ENCODE measurements at regions not wholly inside any gene's neighbourhood (a gene's known extent, or its start where the extent isn't known, plus 50 kb on each side); places are given as distances from the start of the nearest gene placed in this dataset.
A peak's percentile ranks its signal among the peaks of the same experiment; 100 is the strongest.

DNA sequence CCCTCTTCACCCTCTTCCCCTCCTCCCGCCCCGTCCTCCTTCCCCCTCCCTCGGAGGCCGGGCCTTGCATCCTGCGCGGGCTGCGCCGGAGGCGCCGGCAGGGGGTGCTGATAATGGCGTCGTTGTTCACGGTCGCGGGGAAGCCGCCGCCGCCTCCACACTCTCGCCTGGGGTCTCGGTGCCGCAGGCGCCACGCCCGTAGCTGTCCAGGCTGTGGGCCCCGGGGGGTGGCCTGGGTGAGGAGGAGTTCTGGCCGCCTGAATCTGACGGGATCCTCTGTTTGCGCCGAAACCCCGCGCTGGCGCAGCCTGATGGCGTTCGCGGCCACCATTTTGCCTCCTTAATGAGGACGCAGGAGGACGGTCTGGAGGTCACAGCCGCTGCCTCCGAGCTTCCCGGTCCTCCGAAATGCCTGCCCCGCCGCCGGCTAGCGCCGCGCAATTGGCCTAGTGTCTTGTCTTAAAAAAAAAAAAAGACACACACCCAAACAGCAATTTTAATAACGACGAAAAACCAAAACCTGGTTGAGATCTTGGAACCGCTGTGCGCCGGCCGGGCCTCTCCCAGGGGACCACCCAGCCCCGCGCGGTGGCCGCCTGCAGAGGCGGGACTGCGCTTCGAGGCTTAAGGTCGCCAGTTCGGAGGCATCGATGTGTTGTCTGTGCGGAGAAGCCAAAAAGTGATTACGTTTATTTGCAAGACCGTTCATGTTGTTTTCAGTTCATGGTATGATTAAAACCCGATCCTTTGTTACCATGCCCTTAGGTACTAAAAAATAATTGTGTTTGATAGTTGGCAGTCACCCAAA is 106.6 kb upstream of the HNRNPU start:
- DNase-seq: peak; percentile 89

- DNase-seq: no peak
Observed at GRCh38 chr1:244970236-244970743, 105.9 kb upstream of the HNRNPU start.

GRCh38 chr1:244969355-244970235 is 105.3 kb upstream of the HNRNPU start:
- peak; percentile 71 for DNase-seq

- DNase-seq: no peak
Observed at GRCh38 chr1:244968881-244969280, 104.5 kb upstream of the HNRNPU start.

DNA sequence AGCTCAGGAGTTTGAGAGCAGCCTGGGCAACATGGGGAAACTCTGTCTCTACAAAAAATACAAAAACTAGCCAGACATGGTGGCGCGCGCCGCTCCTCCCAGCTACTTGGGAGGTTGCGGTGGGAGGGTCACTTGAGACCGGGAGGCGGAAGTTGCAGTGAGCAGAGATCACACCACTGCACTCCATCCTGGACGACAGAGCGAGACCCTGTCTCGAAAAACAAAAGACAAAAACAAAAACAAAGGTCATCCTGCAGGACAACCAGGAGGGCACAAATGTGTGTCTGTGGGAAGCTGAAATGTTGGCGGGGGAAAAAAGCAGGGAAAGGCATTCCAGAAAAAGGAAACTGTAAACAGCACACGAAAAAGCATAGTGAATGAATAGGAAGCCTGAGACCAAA is 104.1 kb upstream of the HNRNPU start:
- no peak for DNase-seq

DNA sequence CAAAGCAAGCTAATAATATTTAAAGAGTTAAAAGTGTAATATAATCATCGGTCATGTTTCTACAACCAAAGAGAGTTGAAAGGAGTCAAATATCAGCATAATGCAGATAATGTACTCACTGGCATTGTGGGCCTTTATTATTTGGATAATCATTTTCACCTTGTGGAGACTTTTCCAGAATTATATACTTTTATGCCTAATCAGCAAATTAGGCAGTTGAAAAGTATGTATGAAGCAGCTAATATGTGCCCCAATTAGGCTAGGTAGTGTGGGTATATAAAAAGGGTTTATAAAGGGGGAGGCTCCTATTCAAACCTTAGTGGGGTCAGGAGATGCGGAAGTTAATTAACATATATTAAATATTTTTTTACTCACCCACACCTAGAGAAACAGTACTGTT is 102.8 kb upstream of the HNRNPU start:
- DNase-seq: no peak

DNA sequence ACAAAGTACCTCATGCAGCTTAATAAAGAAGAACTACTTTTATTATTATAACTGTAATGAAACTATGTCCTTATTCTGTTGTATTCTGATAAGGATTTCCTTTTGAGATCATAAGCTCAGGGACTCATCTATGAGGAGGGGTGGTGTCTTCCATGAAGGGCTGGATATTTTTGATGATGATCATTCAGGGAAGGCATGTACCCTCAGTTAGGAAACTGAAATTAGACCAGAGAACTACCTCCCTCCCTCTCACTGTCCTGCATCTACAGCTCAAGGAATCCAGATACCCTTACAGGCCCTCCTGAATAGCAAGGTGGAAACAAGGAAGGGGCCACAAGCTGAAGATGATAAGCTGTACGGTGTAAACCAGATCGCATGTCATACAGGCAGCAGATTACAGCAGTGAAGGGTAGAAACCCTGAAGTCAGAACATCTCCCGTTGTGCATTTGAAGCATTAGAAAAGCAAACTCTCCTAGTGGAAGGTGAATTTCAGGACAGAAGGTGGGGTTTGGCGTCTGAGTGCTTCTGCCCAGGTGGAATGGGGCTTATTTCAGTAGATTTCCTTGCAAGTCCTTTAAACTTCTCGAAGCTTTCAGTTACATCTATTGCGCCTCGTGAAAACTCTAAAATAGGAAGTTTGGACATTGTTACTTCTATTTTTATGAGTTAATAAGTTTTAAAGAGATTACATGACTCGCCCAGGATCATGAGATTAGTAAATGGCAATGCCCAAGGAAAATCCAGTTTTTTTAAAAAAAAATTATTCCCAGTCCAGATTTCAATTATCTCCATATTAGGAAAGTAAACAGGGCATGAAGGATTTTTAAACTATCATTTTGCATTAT is 101.1 kb upstream of the HNRNPU start:
- DNase-seq: no peak

DNA sequence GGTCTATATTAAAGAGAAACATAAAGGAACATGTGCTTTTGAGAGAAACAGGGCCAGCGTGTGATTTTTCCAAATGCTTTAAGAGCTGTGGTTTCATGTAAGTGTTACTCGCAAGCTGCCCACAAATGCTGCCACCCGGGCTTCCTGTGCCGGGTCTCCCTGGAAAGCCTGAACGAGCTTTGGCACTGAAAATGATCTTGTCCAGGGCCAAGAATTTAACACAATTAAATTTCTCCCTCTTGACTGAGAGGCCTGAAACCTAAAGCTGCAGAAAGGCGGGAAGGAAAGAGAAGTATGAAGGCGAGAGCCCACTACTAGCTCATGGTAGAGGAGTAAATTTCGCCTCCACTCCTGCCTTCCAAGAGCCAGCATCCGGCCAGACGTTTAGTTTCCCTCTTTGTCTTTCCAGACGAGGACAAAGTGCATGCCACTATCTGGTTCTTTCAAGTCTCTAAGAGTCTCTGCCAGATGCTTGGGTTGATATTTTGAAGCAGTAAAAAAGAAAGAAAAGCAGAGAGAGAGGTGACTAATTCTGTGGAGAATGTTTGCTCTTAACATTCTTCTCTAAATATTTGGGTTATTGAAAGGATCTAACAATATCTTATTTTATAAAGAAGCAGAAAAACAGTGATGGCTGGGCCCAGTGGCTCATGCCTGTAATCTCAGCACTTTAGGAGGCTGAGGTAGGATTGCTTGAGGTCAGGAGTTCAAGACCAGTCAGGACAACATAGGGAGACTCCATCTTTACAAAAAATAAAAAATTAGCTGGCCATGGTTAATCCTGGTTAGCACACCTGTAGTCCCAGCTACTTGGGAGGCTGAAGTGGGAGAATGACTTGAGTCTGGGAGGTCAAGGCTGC is 100.0 kb upstream of the HNRNPU start:
- no peak for DNase-seq

DNA sequence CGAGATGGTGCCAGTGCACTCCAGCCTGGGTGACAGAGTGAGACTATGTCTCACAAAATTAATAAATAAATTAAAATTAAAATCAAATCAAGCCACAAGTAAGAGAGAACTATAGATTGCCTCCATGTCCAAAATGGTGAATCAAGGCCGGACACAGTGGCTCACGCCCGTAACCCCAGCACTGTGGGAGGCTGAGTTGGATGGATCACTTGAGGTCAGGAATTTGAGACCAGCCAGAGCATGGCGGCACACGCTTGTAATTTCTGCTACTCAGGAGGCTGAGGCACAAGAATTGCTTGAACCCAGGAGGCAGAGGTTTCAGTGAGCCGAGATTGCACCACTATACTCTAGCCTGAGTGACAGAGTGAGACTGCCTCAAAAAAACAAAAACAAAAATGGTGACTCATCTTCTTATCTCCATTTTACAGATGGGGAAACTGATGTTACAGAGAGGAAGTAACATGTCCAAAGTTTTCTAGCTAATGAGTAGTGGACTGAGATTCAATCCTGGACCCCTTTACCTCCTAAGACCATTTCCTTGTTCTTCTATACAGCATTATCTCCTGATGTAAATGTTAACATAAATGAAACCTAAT is 99.0 kb upstream of the HNRNPU start:
- no peak for DNase-seq

DNA sequence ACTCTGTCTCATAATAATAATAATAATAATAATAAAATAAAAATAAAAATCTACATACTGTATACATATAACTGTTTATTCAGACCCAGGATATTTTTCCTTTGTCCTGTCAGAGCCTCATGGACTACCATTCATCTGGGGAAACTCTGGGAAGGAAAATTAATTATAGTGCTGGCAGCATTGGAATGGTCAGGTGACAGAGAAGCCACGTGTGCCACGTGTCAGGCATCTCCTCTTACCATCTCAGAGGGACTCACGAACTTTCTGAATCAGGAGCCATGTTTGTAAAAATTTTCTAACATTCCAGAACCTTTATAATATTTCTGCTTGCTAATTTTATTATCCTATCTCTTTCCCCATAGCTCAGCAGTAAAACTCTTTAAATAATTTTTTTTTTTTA is 97.8 kb upstream of the HNRNPU start:
- DNase-seq: no peak

GRCh38 chr1:244960904-244961303 is 96.6 kb upstream of the HNRNPU start:
- DNase-seq: no peak

GRCh38 chr1:244958593-244958992 is 94.2 kb upstream of the HNRNPU start:
- no peak for DNase-seq

DNA sequence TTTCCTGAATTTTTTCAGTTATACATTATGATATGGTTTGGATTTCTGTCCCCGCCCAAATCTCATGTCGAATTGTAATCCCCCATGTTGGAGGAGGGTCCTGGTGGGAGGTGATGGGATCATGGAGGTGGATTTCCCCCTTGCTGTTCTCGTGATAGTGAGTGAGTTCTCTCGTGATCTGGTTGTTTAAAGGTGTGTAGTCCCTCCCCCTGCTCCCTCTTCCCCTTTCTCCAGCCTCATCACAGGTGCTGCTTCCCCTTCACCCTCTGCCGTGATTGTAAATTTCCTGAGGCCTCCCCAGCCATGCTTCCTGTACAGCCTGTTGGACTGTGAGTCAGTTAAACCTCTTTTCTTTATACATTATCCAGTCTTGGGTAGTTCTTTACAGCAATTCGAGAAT is 93.2 kb upstream of the HNRNPU start:
- no peak for DNase-seq

- DNase-seq: no peak
Observed at GRCh38 chr1:244957122-244957521, 92.8 kb upstream of the HNRNPU start.

GRCh38 chr1:244955661-244956060 is 91.3 kb upstream of the HNRNPU start:
- DNase-seq: no peak

GRCh38 chr1:244954359-244954758 is 90.0 kb upstream of the HNRNPU start:
- no peak for DNase-seq

GRCh38 chr1:244953901-244954300 is 89.6 kb upstream of the HNRNPU start:
- no peak for DNase-seq

GRCh38 chr1:244952940-244953339 is 88.6 kb upstream of the HNRNPU start:
- no peak for DNase-seq

GRCh38 chr1:244952280-244952933 is 88.1 kb upstream of the HNRNPU start:
- no peak for DNase-seq

- no peak for DNase-seq
Observed at GRCh38 chr1:244948416-244948815, 84.1 kb upstream of the HNRNPU start.

GRCh38 chr1:244945109-244945671 is 80.8 kb upstream of the HNRNPU start:
- DNase-seq: no peak

Data from effector CD4-positive, alpha-beta T cell (primary cell).